Keratinocyte (primary cell): ENCODE measurements at regions not wholly inside any gene's neighbourhood (a gene's known extent, or its start where the extent isn't known, plus 50 kb on each side); places are given as distances from the start of the nearest gene placed in this dataset.

Experiments used
- EZH2 ChIP-seq: IDR thresholded peaks from one replicate; pipeline ENCODE4 v1.6.1; 2012; ENCODE audit warnings: inconsistent platforms, mild to moderate bottlenecking, low read length, moderate library complexity
- TF ChIP-seq, protein P1 (sequence below), 3 experiments: IDR thresholded peaks in 1 of 3; conservative IDR thresholded peaks in 1 of 3; optimal IDR thresholded peaks in 1 of 3; 2 replicates in 2 of 3; 3 replicates in 1 of 3; pipeline versions ENCODE3 to v1.5.1; 2011; ENCODE audit warnings: low read length in 3 of 3, mild to moderate bottlenecking in 3 of 3, moderate library complexity in 2 of 3, control low read depth in 1 of 3, inconsistent platforms in 1 of 3; ENCODE audit not compliant: insufficient read depth in 2 of 3; ENCODE audit errors: extremely low read depth in 1 of 3

DNA sequence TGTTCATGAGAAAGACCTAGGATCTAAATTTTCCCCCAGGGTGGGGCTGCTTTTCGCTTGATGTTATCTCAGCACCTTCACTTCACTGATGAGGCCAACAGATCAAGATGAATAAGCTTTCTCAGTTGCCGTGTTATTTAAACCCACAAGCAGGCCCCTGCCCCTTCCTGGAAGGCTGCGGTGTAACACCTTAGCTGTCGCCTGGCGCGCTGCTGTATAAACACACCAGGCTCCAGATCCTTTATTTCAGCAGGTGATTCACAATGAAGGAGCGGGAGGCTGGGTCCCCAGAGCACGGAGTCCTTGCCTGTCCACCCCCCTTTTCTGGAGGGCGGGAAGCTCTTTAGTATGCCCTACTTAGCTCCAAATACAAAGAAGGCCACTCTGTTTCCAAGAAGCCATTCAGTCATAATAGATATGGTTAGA is 515.4 kb downstream of the FUT8 start:
- TF ChIP-seq, protein P1, sequence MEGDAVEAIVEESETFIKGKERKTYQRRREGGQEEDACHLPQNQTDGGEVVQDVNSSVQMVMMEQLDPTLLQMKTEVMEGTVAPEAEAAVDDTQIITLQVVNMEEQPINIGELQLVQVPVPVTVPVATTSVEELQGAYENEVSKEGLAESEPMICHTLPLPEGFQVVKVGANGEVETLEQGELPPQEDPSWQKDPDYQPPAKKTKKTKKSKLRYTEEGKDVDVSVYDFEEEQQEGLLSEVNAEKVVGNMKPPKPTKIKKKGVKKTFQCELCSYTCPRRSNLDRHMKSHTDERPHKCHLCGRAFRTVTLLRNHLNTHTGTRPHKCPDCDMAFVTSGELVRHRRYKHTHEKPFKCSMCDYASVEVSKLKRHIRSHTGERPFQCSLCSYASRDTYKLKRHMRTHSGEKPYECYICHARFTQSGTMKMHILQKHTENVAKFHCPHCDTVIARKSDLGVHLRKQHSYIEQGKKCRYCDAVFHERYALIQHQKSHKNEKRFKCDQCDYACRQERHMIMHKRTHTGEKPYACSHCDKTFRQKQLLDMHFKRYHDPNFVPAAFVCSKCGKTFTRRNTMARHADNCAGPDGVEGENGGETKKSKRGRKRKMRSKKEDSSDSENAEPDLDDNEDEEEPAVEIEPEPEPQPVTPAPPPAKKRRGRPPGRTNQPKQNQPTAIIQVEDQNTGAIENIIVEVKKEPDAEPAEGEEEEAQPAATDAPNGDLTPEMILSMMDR (optimal IDR thresholded peaks at IDR 0.05 in 1 of 3, IDR thresholded peaks at IDR 0.05 in 1 of 3, conservative IDR thresholded peaks at IDR 0.05 in 1 of 3; ENCODE audit: extremely low read depth in 1 of 3, insufficient read depth in 2 of 3, low read length in 3 of 3) = no peak
- TF ChIP-seq EZH2 = no peak
